Right ventricle myocardium superior (tissue), 1 donor: ENCODE measurements at regions not wholly inside any gene's neighbourhood (a gene's known extent, or its start where the extent isn't known, plus 50 kb on each side); places are given as distances from the start of the nearest gene placed in this dataset.

Experiments used
- ATAC-seq: fragments of 200-7000 bp; cut with Tn5 transposase; one replicate; pipeline ENCODE4 v1.9.1; 2020; ENCODE audit warnings: mild to moderate bottlenecking; ENCODE audit not compliant: poor library complexity
- DNase-seq: peaks from one replicate; pipeline ENCODE4 v3.0.0-alpha.2; 2020
- intact Hi-C: fragments of 100-400 bp; cut with DNase I; formaldehyde crosslinking; loops from one replicate; pipeline ENCODE4 v1.11.2; 2022
- donor health status: DM: no; HTN: yes; CAD: no; lungs with severe emphysema.

DNA sequence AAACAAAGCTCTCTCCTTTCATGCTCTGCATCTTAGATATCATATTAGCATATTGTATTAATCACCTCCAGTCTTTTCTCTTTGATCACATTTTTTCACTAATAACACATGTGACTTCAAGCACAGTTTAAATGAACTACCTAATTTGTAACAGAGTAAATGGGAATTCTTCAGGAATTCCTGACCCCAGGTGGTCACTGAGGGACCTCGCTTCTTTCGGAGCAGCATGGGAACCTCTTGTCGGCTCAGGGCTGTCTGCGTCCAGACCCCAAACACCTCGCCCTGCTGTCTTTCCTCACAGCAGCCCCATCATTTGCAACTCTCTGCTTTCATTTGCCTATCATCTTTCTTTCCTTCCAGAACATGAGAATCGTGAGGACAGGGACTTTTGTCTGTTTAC lies 103.5 kb downstream of the DACT2 start:
- DNase-seq (no peak), ATAC-seq (no peak)

GRCh38 chr6:168215121-168215808 lies 104.3 kb downstream of the DACT2 start:
- no peak for DNase-seq

More for the DNA sequence above, 103.5 kb downstream of the DACT2 start:
- intact Hi-C loops, result no loop called here

DNA sequence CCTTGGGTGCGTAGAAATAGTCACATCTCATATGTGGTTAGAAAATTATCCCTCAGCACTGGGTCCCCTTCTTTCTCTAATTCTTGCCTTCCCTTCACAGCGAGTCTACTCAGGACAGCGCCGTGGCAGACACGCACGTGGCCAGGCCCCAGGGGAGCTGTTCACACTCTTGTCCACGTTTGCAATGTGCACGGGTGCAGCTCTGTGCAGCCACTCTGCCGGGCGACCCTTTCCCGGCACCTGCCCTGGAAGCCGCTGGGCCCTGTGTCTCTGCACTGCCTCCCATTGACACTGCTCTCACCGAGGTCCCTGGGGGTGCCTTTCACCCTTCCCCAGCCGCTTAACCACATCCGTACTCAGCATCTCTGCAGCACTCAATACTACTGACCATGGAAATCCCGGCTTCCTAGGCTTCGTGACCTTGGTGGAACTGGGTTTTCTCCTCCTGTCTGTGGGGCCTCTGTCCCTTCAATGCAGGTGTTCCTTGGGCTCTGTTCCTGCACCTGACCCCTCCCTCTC lies 104.9 kb downstream of the DACT2 start:
- ATAC-seq (no peak), DNase-seq (no peak)
- intact Hi-C loops, result no loop called here

More at GRCh38 chr6:168215121-168215808, 104.3 kb downstream of the DACT2 start:
- intact Hi-C loops, result no loop called here
- ATAC-seq, result no peak

DNA sequence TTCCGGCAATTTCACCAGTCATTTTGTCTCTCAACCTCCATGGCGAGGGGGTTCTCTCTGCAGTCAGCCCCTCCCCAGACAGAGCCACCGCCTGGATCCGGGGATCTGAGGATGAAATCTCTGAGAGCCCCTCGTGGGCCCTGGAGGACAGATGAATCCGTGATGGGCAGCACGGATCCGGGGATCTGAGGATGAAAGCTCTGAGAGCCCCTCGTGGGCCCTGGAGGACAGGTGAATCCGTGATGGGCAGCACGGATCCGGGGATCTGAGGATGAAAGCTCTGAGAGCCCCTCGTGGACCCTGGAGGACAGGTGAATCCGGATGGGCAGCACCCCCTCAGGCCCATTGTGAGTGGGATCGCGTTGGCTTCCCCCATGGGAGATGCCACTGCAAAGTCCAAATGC lies 106.5 kb downstream of the DACT2 start:
- ATAC-seq, result no peak
- intact Hi-C loops, result no loop called here
- DNase-seq, result no peak

- intact Hi-C loops, result no loop called here
- DNase-seq (no peak), ATAC-seq (no peak)
These were observed 107.2 kb downstream of the DACT2 start for GRCh38 chr6:168212362-168212761.

DNA sequence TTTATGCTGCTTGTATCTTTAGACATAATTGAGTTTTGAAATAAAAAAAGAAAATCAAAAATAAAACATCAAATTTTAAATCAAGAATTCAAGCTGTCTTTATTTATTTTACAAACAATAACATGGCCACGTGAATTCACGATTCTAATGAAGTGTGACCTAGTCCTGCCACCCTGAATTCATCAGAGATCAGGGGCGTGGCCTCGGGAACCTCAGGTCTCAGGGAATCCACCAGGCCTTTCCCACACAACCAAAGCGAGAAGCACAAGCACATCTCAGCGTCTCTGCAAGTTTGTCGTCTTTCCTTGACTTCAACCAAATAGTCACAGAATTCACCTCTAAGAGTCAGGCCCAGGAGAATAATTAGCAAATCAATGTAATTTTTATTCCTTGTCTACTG lies 107.9 kb downstream of the DACT2 start:
- no peak for ATAC-seq
- DNase-seq, result no peak
- intact Hi-C loops, result no loop called here

GRCh38 chr6:168210239-168211105 lies 109.1 kb downstream of the DACT2 start:
- intact Hi-C loops, result no loop called here
- ATAC-seq (no peak), DNase-seq (no peak)

GRCh38 chr6:168209420-168209819 lies 110.2 kb downstream of the DACT2 start:
- intact Hi-C loops, result no loop called here
- DNase-seq, result no peak

DNA sequence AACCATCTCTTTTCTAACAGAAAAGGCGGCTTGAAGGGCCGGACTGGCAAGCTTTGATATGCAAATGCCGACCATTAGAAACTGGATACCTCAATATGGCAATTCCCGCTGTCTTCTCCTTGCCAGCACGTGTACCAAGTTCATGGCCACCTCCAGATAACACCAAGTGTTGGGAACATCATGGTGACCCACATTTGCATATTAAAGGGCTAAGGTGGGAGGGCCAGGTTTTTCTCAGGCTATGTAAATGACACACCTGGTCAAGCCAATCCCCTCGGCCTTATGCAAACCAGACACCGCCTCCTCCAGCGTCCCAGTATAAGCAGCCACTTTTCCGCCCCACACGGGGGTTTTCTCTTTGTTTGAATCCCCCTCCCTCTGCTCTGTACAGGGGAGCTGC lies 110.7 kb downstream of the DACT2 start:
- ATAC-seq (no peak), DNase-seq (no peak)
- intact Hi-C loops, result no loop called here

More at GRCh38 chr6:168209420-168209819, 110.2 kb downstream of the DACT2 start:
- ATAC-seq, result no peak

GRCh38 chr6:168208402-168208801 lies 111.2 kb downstream of the DACT2 start:
- intact Hi-C loops, result no loop called here
- no peak for ATAC-seq

GRCh38 chr6:168207421-168208175 lies 112.0 kb downstream of the DACT2 start:
- ATAC-seq (no peak), DNase-seq (no peak)
- intact Hi-C loops, result no loop called here

More at GRCh38 chr6:168208402-168208801, 111.2 kb downstream of the DACT2 start:
- DNase-seq, result no peak

GRCh38 chr6:168206661-168207274 lies 112.8 kb downstream of the DACT2 start:
- intact Hi-C loops, result no loop called here
- DNase-seq, result no peak
- ATAC-seq, result no peak

DNA sequence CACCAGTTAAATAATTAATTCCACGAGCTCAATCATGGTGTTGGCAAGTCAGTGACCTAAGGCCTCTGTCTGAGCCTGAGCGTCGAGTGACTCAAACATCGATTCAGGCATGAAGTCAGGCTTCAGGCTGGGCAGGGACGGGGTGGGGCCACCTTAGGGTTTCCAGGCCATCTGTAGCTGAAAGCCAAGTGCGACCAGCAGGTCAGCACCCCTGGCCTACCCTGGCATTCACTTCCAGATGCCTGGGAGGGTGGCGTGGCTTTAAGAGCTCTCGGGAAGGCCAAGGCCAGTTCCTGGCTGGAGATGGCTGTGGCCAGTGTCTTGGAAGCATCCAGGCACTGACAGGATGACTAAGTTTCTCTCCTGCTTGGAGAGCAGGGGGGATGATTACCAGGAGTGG lies 113.4 kb downstream of the DACT2 start:
- ATAC-seq, result no peak
- no peak for DNase-seq
- intact Hi-C loops, result no loop called here

GRCh38 chr6:168201799-168202198 lies 117.8 kb downstream of the DACT2 start:
- DNase-seq (no peak), ATAC-seq (no peak)
- intact Hi-C loops, result no loop called here

GRCh38 chr6:168201383-168201782 lies 118.2 kb downstream of the DACT2 start:
- DNase-seq, result no peak
- no peak for ATAC-seq
- intact Hi-C loops, result no loop called here

DNA sequence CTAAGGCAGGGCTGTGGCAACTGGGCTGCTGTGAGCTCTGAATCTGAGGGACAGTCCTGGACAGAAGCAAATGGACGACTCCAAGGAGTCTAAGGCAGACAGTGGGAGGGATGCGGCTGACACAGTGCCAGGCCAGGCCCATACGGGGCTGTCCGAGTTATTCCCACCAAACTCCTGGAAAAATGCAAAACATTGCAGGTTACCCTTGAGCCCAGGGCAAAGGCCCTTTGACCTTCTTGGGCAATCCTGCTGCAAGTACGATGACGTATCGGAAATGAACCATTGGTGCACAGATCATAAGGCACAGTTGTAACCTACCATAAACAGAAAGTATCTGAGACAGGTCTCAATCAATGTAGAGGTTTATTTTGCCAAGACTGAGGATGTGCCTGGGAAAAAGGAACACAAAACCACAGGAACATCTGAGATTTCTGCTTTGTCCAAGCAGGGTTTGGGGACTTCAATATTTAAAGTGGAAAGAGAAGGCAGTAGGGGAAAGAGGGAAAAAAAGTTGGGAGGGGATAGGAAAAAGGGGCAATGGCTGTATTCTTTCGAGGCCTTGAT lies 118.9 kb downstream of the DACT2 start:
- DNase-seq (no peak), ATAC-seq (no peak)
- intact Hi-C loops, result no loop called here

DNA sequence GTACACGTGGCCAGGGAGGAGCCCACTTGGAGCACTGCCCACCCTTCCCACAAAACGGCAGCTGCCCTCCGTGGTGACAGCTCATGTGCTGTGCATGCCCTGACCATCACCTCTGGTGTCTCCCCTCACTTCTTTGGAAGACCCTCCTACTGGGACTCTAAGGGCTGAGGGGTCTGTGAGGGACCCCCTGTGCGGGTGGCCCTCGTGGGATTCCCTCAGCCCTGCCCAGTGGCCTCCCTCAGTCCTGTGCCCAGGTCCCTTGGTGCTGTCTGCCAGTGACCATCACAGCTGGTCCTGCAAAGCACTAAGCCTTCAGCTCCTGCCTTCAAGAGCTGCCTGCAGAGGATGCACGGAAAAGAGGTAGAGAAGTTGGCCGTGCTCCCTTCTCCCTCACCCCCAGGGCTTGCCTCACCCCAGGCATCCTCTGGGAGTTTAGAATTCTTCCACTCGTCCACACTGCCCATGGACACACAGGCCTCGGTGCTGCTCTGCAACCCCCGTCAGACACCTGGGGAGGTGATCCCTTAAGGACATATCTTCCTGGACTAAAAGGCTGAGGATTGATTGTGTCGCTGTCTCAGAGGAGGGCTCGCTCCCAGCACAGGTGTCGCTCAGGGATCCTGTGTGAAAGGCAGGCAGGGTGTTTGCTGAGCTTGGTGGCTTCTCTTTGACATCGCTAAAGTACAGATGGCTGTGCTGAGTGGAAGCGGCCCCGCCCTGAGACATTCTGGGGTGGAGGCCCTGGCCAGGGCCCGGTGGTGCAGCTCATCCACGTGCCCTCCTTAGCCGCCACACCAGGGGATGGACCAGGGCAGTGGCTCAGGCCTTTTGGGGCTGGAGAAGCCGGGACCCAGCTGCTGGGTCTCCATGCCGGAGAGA lies 119.5 kb upstream of the FRMD1 start:
- intact Hi-C loops, result no loop called here
- ATAC-seq (no peak), DNase-seq (no peak)
